HG02973 (cell line): ENCODE measurements at regions not wholly inside any gene's neighbourhood (a gene's known extent, or its start where the extent isn't known, plus 50 kb on each side); places are given as distances from the start of the nearest gene placed in this dataset.

ENCODE experiments used
- ATAC-seq: cut with Tn5 transposase; IDR thresholded peaks from one replicate; pipeline ENCODE4 v1.9.1; 2021; ENCODE audit warnings: moderate library complexity; ENCODE audit not compliant: unreplicated experiment

- no peak for ATAC-seq
Observed at GRCh38 chr9:88753691-88754367, 218.9 kb downstream of the NXNL2 start.

- ATAC-seq = no peak
Observed at GRCh38 chr9:88754452-88754851, 219.5 kb downstream of the NXNL2 start.

- no peak for ATAC-seq
Observed at GRCh38 chr9:88754886-88755285, 219.9 kb downstream of the NXNL2 start.

- ATAC-seq = no peak
Observed at GRCh38 chr9:88757406-88758010, 222.5 kb downstream of the NXNL2 start.

DNA sequence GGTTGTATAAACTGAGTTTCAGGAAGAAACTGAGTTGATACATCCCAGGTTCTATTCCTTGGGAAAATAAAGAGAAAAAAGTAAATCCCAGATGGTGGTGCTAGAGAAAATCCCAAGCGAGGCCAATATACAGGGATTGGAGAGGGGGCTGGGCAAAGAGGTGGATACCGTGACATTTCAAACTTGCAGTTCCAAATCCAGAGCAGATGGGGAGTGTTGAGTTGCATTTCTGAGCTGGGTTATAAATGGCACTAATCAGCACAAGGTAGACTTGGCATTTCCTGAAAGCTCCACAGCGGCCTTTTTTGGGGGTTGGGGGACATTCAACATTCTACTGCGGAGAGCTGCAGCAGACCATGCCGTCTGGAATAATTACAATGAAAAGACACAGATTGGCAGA is 224.4 kb downstream of the NXNL2 start:
- ATAC-seq = no peak

DNA sequence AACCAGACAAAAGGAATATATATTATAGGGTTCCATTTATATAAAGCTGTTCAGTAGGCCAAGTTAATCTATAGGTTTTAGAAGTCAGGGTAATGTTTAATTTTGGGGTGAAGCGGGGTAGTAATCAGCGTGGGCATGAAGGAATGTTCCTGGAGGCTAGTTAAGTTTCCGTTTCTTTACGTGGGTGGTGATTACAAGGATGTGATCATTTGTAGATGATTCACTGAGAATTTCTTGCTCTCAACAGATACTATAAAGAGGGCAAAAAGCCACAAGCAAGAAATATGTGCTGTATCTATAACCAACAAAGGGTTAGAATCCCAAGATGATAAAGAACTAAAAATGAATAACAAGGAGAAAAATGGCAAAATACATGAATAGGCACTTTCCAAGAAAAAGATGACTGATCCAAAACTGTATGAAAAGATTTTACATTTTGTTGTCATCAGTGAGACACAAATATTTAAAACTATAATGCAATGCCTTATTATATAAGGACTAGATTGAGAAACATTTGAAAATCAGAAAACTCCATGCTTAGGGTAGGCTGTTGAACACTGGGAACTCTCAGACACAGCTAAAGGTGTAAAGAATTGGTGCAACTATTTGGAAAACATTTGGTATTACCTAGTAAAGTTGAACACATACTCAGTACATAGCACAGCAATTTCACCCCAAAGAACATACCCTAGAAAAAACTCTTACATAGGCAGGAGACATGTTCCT is 224.3 kb upstream of the S1PR3 start:
- ATAC-seq = no peak

DNA sequence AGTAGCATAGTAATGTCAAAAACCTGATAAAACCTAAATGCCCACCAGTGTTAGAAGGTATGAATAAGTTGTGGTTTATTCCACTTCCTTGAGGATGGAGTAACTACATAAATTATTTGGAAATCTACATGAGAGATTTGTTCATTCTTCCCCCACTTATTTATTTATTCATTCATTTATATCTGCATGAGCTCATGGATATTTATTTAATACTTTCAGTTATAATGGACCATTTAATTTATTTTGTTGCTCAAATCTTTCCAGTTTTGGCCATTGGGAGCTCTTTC is 223.8 kb upstream of the S1PR3 start:
- ATAC-seq = no peak

GRCh38 chr9:88772575-88772974 is 218.7 kb upstream of the S1PR3 start:
- no peak for ATAC-seq

DNA sequence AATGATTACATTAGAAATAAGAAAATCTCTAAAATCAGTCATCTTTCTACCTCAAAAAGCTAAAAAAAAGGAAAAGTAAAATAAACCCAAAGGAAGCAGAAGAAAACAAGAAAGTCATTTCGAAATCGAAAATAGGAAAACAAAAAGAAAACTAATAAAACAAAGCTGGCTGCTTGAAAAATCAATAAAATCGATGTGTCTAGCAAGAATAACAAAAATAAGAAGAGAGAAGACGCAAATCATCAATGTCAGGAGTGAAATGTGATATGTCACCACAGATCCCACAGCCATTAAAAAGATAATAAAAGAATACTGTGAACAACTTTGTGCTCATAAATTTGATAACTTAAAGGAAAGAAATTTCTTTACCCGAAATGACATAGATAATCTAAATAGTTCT is 218.1 kb upstream of the S1PR3 start:
- ATAC-seq = no peak

- no peak for ATAC-seq
Observed at GRCh38 chr9:88773627-88774244, 217.5 kb upstream of the S1PR3 start.

- ATAC-seq = no peak
Observed at GRCh38 chr9:88775037-88775471, 216.2 kb upstream of the S1PR3 start.

DNA sequence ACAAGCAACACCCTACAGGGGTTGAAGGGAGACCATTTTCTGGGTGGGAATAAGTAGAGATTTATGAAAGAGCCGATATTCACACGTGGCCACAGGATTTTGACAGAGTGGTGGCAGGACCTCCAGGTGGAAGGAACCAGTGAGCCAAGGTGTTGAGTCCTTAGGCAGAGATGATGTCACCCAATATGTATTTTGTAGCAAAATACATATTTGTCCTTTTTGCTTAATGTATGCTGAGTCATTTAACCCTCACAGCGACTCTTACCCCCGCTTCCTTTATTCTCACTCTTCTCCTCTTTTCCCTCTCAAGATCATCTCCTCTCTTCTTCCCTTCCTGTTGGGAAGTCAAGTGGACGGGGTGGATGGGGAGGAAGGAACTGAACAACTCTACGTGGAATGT is 215.7 kb upstream of the S1PR3 start:
- no peak for ATAC-seq

GRCh38 chr9:88775966-88776365 is 215.3 kb upstream of the S1PR3 start:
- no peak for ATAC-seq

- ATAC-seq = no peak
Observed at GRCh38 chr9:88776717-88777497, 214.4 kb upstream of the S1PR3 start.

DNA sequence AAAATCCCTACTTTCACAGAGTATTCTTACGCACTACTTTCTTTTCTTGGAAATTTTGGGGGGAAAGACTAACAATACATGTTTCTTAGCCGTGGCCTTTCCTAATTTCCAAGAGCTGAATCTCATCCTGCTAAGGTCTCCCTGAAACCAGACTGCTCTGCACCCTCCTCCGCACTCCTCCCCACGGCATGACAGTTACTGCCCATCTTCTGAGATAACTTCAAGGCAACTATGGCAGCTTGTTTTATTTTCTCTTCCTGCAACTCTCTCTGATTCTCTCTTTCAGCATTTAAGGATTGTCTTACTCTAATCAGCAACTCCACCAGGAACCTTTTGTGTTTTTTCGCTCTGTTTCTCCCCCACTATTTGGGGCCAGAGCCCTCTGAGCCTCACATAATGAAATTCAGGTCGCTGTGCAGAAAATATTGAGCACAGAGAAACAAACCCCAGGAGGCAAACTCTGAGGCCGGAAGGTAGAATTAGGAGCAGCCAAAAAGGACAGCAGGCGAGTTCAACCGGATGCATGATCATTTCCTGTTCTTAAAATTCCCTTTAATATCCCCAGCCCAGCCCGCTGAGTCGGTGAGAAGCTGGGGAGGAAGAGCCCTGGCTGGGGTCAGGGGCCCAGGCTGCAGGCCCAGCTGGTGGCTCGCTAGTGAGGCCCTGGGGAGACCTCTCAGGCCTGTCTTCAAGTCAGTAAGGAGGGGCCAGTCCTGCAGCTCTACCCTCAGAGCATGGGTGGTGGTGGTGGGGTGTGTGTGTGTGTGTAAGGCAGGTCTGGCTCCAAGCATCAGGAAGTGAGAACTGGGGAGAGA is 213.6 kb upstream of the S1PR3 start:
- ATAC-seq = no peak

- no peak for ATAC-seq
Observed at GRCh38 chr9:88781628-88782391, 209.5 kb upstream of the S1PR3 start.

DNA sequence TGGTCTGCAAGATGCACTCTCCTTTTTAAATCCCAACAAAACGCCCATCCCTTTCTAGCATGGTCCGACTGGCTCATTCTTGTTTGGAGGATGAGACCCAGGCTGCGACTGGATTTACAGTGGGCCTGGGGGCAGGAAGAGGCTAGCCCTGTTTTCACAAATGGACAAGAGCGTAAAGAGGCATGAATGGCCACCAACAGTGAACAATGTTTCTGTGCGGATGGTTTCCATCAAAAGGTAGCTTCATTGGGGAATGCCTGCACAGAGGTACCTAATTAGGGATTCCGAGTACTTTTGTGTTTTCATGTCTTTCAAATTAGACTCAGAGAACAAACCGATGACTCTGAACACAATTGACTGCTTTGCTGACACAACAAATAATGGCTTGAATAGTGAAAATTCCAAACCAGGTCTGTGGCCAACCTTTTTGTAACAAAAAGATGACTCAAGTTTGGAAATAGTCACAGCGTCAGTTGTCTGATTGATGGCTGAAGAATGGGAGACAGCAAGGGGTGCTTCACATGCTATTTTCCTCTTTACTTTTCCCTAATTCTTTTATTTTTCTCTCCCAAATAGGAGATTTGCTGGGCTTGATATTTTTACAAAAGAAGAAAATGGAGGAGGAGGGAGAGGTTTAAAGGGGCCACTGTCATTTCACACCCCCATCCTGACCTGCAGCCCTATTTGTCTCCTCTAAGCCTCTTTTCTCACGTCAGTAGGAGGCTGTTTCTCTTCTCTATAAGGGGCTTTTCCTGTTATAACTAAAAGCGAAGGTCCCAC is 208.1 kb upstream of the S1PR3 start:
- no peak for ATAC-seq

DNA sequence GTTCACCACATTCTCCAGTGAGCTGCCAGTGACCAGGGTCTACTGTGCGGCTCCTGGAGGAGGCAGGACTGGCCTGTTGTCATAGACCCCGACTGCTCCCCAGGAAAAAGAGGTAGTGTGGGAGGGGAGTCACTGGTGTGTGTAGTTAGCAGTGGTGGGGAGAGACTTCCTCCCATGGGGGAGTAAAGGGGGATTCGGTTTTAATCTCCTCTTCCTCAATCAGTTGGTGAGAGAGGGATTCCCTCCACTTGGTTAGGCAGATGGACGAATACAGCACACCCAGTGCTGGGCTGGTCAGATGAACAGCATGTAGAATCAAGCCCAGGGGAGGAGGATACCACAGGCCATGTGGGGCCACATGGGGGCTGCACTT is 207.6 kb upstream of the S1PR3 start:
- no peak for ATAC-seq

GRCh38 chr9:88784960-88785359 is 206.3 kb upstream of the S1PR3 start:
- no peak for ATAC-seq
